ENCODE measurements at regions not wholly inside any gene's neighbourhood (a gene's known extent, or its start where the extent isn't known, plus 50 kb on each side); places are given as distances from the start of the nearest gene placed in this dataset.
A peak's percentile ranks its signal among the peaks of the same experiment; 100 is the strongest.

DNA sequence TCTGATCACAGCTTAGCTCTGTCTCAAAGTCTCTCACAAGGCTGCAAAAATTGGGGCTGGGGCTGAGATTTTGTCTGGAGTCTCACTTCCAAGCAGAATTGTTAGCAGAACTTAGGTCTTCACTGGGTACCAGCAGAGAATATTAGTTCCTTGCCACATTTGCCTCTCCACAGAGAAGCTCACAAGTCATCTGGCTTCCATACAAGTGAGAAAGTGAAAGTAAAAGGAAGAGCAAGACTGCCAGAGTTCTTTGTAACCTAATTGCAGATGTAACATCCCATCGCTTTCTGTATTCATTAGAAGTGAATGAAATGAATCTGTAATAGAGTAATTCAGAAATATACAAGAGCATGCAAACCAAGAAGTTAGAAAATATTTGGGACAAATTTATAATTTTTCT lies 624.1 kb upstream of the GNPDA2 start:
- peak in 2 of 4 donors; percentile 46 to 54 for ATAC-seq
- WGBS, 2 donors, result 57 to 76% methylated on average over 1 of the region's 1 CpG
- TF ChIP-seq, protein P1, sequence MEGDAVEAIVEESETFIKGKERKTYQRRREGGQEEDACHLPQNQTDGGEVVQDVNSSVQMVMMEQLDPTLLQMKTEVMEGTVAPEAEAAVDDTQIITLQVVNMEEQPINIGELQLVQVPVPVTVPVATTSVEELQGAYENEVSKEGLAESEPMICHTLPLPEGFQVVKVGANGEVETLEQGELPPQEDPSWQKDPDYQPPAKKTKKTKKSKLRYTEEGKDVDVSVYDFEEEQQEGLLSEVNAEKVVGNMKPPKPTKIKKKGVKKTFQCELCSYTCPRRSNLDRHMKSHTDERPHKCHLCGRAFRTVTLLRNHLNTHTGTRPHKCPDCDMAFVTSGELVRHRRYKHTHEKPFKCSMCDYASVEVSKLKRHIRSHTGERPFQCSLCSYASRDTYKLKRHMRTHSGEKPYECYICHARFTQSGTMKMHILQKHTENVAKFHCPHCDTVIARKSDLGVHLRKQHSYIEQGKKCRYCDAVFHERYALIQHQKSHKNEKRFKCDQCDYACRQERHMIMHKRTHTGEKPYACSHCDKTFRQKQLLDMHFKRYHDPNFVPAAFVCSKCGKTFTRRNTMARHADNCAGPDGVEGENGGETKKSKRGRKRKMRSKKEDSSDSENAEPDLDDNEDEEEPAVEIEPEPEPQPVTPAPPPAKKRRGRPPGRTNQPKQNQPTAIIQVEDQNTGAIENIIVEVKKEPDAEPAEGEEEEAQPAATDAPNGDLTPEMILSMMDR (IDR thresholded peaks at IDR 0.05), result no peak

GRCh38 chr4:45349859-45350258 lies 623.5 kb upstream of the GNPDA2 start:
- Histone ChIP-seq H3K4me1 (no peaks in the 10 kb centered on the region), H3K27ac (no peak overlapping the region), H3K27me3 (no peaks in the 10 kb centered on the region), H3K9me3 (no peaks in the 10 kb centered on the region), H3K4me3 (no peak overlapping the region), H3K36me3 (no peaks in the 10 kb centered on the region)
- FAIRE-seq (no peak), ATAC-seq (no peak), DNase-seq (no peak)
- TF ChIP-seq, protein P1 (IDR thresholded peaks at IDR 0.05), result no peak
- 65 to 80% methylated on average over 1 of the region's 1 CpG for WGBS, 2 donors
- intact Hi-C loops (cut with DNase I), result no loop called here

More for the DNA sequence above, 624.1 kb upstream of the GNPDA2 start:
- Histone ChIP-seq H3K36me3 (no peaks in the 10 kb centered on the region), H3K4me1 (no peaks in the 10 kb centered on the region), H3K9me3 (no peaks in the 10 kb centered on the region), H3K4me3 (no peak overlapping the region), H3K27ac (no peak overlapping the region), H3K27me3 (no peaks in the 10 kb centered on the region)
- intact Hi-C loops (cut with DNase I), result no loop called here
- no peak for FAIRE-seq
- no peak for DNase-seq

DNA sequence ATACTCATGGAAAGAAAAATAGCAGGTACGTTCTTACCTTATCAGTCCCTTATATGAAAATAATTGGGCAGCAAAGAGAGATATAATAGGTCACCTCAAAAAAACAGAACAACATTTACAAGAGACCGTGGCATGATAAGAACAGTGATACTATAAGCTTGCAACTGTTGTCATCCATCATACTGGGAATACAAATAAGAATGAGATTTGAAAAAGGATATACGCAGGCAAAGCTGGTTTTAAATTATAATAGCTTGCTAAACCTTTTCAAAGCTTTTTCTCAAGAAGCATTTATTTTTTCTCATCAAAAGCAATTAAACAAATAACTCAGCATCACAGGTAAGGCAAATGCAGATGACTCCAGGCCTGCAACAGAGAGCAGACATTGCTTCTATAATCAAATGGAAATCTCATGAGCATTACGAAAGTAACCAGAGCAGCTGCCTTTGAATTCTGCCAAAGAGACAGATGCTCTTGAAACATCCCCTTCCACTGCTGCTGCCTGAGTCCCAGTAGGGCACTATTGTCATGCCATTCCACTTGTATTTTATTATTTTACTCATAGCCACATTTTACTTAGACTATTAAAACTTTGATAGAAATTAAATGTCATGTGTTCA lies 620.6 kb upstream of the GNPDA2 start:
- Histone ChIP-seq H3K27ac (no peak overlapping the region), H3K9me3 (no peaks in the 10 kb centered on the region), H3K27me3 (no peaks in the 10 kb centered on the region), H3K4me1 (no peaks in the 10 kb centered on the region), H3K4me3 (no peak overlapping the region), H3K36me3 (no peaks in the 10 kb centered on the region)
- intact Hi-C loops (cut with DNase I), result no loop called here
- FAIRE-seq, result no peak
- DNase-seq, result no peak
- no peak for ATAC-seq
- TF ChIP-seq, protein P1 (IDR thresholded peaks at IDR 0.05), result no peak
- 40 to 43% methylated on average over 4 of the region's 4 CpGs for WGBS, 2 donors

- H3K36me3 ChIP-seq, result no peaks in the 10 kb centered on the region
- no peak for DNase-seq
- 49 to 52% methylated on average over 5 of the region's 5 CpGs for WGBS, 2 donors
- ATAC-seq, result no peak
- H3K4me1 ChIP-seq, result no peaks in the 10 kb centered on the region
- TF ChIP-seq, protein P1 (IDR thresholded peaks at IDR 0.05), result no peak
- intact Hi-C loops (cut with DNase I), result no loop called here
- no peaks in the 10 kb centered on the region for H3K9me3 ChIP-seq
- no peak overlapping the region for H3K27ac ChIP-seq
- H3K4me3 ChIP-seq, result no peak overlapping the region
- FAIRE-seq, result no peak
- H3K27me3 ChIP-seq, result no peaks in the 10 kb centered on the region
These were observed 619.2 kb upstream of the GNPDA2 start for GRCh38 chr4:45345558-45345957.

DNA sequence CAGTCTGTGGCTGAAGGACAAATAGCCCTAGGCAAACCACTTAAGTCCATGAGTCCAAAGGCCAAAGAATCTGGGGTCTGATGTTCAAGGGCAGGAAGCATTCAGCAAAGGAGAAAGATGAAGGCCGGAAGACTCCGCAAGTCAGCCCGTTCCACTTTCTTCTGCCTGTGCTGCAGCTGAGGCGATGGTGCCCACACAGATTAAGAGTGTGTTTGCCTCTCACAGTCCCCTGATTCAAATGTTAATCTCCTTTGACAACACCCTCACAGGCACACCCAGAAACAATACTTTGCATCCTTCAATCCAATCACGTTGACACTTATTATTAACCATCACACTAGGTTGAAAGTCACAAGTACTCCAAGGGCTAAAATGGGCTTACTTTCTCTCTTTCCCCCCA lies 605.4 kb upstream of the GNPDA2 start:
- no peaks in the 10 kb centered on the region for H3K36me3 ChIP-seq
- H3K27me3 ChIP-seq, result no peaks in the 10 kb centered on the region
- intact Hi-C loops (cut with DNase I), result no loop called here
- WGBS, 2 donors, result 51 to 57% methylated on average over 5 of the region's 5 CpGs
- H3K4me3 ChIP-seq, result no peak overlapping the region
- FAIRE-seq, result no peak
- no peak for DNase-seq
- H3K9me3 ChIP-seq, result no peaks in the 10 kb centered on the region
- H3K4me1 ChIP-seq, result no peaks in the 10 kb centered on the region
- TF ChIP-seq, protein P1 (IDR thresholded peaks at IDR 0.05), result no peak
- no peak for ATAC-seq
- H3K27ac ChIP-seq, result no peak overlapping the region

Data from pancreas (tissue), 10 donors.